WTC11 (cell line): ENCODE measurements at regions not wholly inside any gene's neighbourhood (a gene's known extent, or its start where the extent isn't known, plus 50 kb on each side); places are given as distances from the start of the nearest gene placed in this dataset.

Experiments used
- ATAC-seq: fragments of 200-7000 bp; cut with Tn5 transposase; 2 replicates; pipeline ENCODE4 v1.10.0; 2021; ENCODE audit warnings: mild to moderate bottlenecking, moderate library complexity
- CTCF ChIA-PET: fragments of 300-600 bp; sonication (Branson Sonifier 250); formaldehyde crosslinking; loops from one replicate; lab custom pipeline; 2021; ENCODE audit warnings: antibody characterized with exemption; lab: Charles Lee
- POLR2A ChIA-PET: fragments of 350-600 bp; sonication (Branson Sonifier 250); formaldehyde crosslinking; loops from one replicate; lab custom pipeline; 2021; ENCODE audit warnings: antibody characterized with exemption; lab: Charles Lee
- DNase-seq: peaks from one replicate; pipeline ENCODE4 v3.0.0; 2021; ENCODE audit warnings: low spot score
- H3K27ac Mint-ChIP-seq: 2 replicates; pipeline ENCODE4 v1.8.0; 2021; ENCODE audit warnings: mixed read lengths
- H3K27me3 Mint-ChIP-seq: 2 replicates; pipeline ENCODE4 v1.8.0; 2021; ENCODE audit warnings: low read depth, mild to moderate bottlenecking, moderate library complexity, mixed read lengths
- H3K36me3 Mint-ChIP-seq: 2 replicates; pipeline ENCODE4 v1.8.0; 2021; ENCODE audit warnings: mixed read lengths
- H3K4me1 Mint-ChIP-seq: 2 replicates; pipeline ENCODE4 v1.8.0; 2022; ENCODE audit warnings: mixed read lengths
- H3K4me3 Mint-ChIP-seq: 2 replicates; pipeline ENCODE4 v1.8.0; 2021; ENCODE audit warnings: mild to moderate bottlenecking, moderate library complexity, mixed read lengths
- H3K9me3 Mint-ChIP-seq: 2 replicates; pipeline ENCODE4 v1.8.0; 2021; ENCODE audit warnings: mixed read lengths
- ATF3 ChIP-seq: sonication (generic); formaldehyde crosslinking; conservative IDR thresholded peaks from 2 replicates; pipeline ENCODE4 v1.8.1; 2022; ENCODE audit warnings: mild to moderate bottlenecking, missing genetic modification reagents
- ATF6 ChIP-seq: sonication (generic); formaldehyde crosslinking; IDR thresholded peaks from 2 replicates; pipeline ENCODE4 v1.8.1; 2023; ENCODE audit warnings: mild to moderate bottlenecking, missing genetic modification reagents
- CREB1 ChIP-seq: sonication (generic); formaldehyde crosslinking; IDR thresholded peaks from 2 replicates; pipeline ENCODE4 v1.8.0; 2023; ENCODE audit warnings: mild to moderate bottlenecking, missing genetic modification reagents
- E2F1 ChIP-seq: sonication (generic); formaldehyde crosslinking; IDR thresholded peaks from 2 replicates; pipeline ENCODE4 v1.8.0; 2022; ENCODE audit warnings: mild to moderate bottlenecking, missing genetic modification reagents
- E2F5 ChIP-seq: sonication (generic); formaldehyde crosslinking; IDR thresholded peaks from 2 replicates; pipeline ENCODE4 v1.8.1; 2022; ENCODE audit warnings: mild to moderate bottlenecking, moderate library complexity, missing genetic modification reagents
- ETV6 ChIP-seq: sonication (generic); formaldehyde crosslinking; IDR thresholded peaks from 2 replicates; pipeline ENCODE4 v1.8.1; 2022; ENCODE audit warnings: mild to moderate bottlenecking, missing genetic modification reagents
- FOXJ3 ChIP-seq: sonication (generic); formaldehyde crosslinking; IDR thresholded peaks from 2 replicates; pipeline ENCODE4 v1.9.0; 2021; ENCODE audit warnings: missing genetic modification reagents, mild to moderate bottlenecking, borderline replicate concordance
- JUN ChIP-seq: sonication (generic); formaldehyde crosslinking; IDR thresholded peaks from 2 replicates; pipeline ENCODE4 v1.8.0; 2023; ENCODE audit warnings: mild to moderate bottlenecking, missing genetic modification reagents
- MYBL2 ChIP-seq: sonication (generic); formaldehyde crosslinking; IDR thresholded peaks from 2 replicates; pipeline ENCODE4 v1.8.1; 2023; ENCODE audit warnings: mild to moderate bottlenecking, moderate library complexity, missing genetic modification reagents
- NFYB ChIP-seq: sonication (generic); formaldehyde crosslinking; conservative IDR thresholded peaks from 2 replicates; pipeline ENCODE4 v1.8.0; 2022; ENCODE audit warnings: low read depth, missing genetic modification reagents
- STAT6 ChIP-seq: sonication (generic); formaldehyde crosslinking; conservative IDR thresholded peaks from 2 replicates; pipeline ENCODE4 v1.8.1; 2023; ENCODE audit warnings: mild to moderate bottlenecking, low read depth, missing genetic modification reagents, moderate library complexity
- TEAD1 ChIP-seq: sonication (generic); formaldehyde crosslinking; IDR thresholded peaks from 2 replicates; pipeline ENCODE4 v1.8.0; 2022; ENCODE audit warnings: mild to moderate bottlenecking, missing genetic modification reagents
- ZBTB21 ChIP-seq: sonication (generic); formaldehyde crosslinking; IDR thresholded peaks from 2 replicates; pipeline ENCODE4 v1.8.1; 2023; ENCODE audit warnings: mild to moderate bottlenecking, missing genetic modification reagents, borderline replicate concordance
- ZNF121 ChIP-seq: sonication (generic); formaldehyde crosslinking; IDR thresholded peaks from 2 replicates; pipeline ENCODE4 v1.8.0; 2023; ENCODE audit warnings: missing genetic modification reagents
- ZNF219 ChIP-seq: sonication (generic); formaldehyde crosslinking; IDR thresholded peaks from 2 replicates; pipeline ENCODE4 v1.8.0; 2023; ENCODE audit warnings: missing genetic modification reagents, mild to moderate bottlenecking, borderline replicate concordance
- ZNF532 ChIP-seq: fragments of 250-450 bp; sonication (Bioruptor Pico); IDR thresholded peaks from 2 replicates; pipeline ENCODE4 v1.9.0; 2021; ENCODE audit warnings: mild to moderate bottlenecking, borderline replicate concordance
- ZSCAN18 ChIP-seq: fragments of 250-450 bp; sonication (Bioruptor Pico); IDR thresholded peaks from 2 replicates; pipeline ENCODE4 v2.1.2; 2022; ENCODE audit warnings: mild to moderate bottlenecking, moderate library complexity

- no peak for DNase-seq
- peaks cover 26% of the 10 kb centered on the region for H3K27me3 Mint-ChIP-seq
- POLR2A ChIA-PET, result no interaction called here
Measured at GRCh38 chr5:172505403-172505759, 51.1 kb upstream of the SH3PXD2B start.

More at GRCh38 chr5:172505403-172505759, 51.1 kb upstream of the SH3PXD2B start:
- Mint-ChIP-seq H3K27ac (no peak overlapping the region), H3K9me3 (peaks cover 4% of the 10 kb centered on the region; the same call in 1 of the 2 replicates), H3K36me3 (no peaks in the 10 kb centered on the region), H3K4me1 (peaks cover 8% of the 10 kb centered on the region), H3K4me3 (no peak overlapping the region)
- CTCF ChIA-PET, result no interaction called here
- no peak for ATAC-seq
- TF ChIP-seq E2F5 (no peak), ZBTB21 (CRISPR knock-in tag) (no peak), FOXJ3 (CRISPR knock-in tag) (no peak), ZNF532 (CRISPR knock-in tag) (no peak), STAT6 (CRISPR knock-in tag) (no peak), NFYB (no peak), ZNF219 (no peak), TEAD1 (CRISPR knock-in tag) (no peak), ZNF121 (no peak), JUN (CRISPR knock-in tag) (no peak), MYBL2 (CRISPR knock-in tag) (no peak), ATF3 (CRISPR knock-in tag) (no peak), ZSCAN18 (no peak), ATF6 (CRISPR knock-in tag) (no peak), CREB1 (CRISPR knock-in tag) (no peak), ETV6 (CRISPR knock-in tag) (no peak), E2F1 (CRISPR knock-in tag) (no peak)
